PC-3 (cell line): ENCODE measurements at regions not wholly inside any gene's neighbourhood (a gene's known extent, or its start where the extent isn't known, plus 50 kb on each side); places are given as distances from the start of the nearest gene placed in this dataset.

Source experiments
- ATAC-seq: fragments of 200-7000 bp; cut with Tn5 transposase; 2 replicates; pipeline ENCODE4 v1.9.1; 2020; ENCODE audit warnings: mild to moderate bottlenecking, moderate library complexity
- BruUV-seq: library from RNA; stranded (reverse); fragments of 400-500 nt; replicated peaks from 2 replicates; lab custom pipeline; 2021; lab: Mats Ljungman, UMichigan
- CTCF ChIA-PET: fragments of 300-600 bp; sonication (Branson Sonifier 250); formaldehyde crosslinking; loops from one replicate; lab custom pipeline; 2022; ENCODE audit warnings: antibody characterized with exemption; lab: Charles Lee
- POLR2A ChIA-PET: fragments of 300-600 bp; sonication (Branson Sonifier 250); formaldehyde crosslinking; loops from one replicate; lab custom pipeline; 2022; ENCODE audit warnings: antibody characterized with exemption; ENCODE audit not compliant: unreplicated experiment; lab: Charles Lee
- DNase-seq: peaks from one replicate; pipeline ENCODE4 v3.0.0-alpha.2; 2015
- H2AFZ ChIP-seq: fragments of 300-600 bp; sonication (generic); 2 replicates; pipeline ENCODE4 v1.6.0; 2016; ENCODE audit warnings: antibody characterized with exemption, low read length
- H3F3A ChIP-seq: fragments of 300-600 bp; sonication (generic); one replicate; pipeline ENCODE4 v1.6.0; 2017; ENCODE audit warnings: antibody characterized with exemption, low read length, control low read depth, mild to moderate bottlenecking; ENCODE audit not compliant: unreplicated experiment
- H3K27ac ChIP-seq: fragments of 300-600 bp; sonication (generic); 2 replicates; pipeline ENCODE4 v1.5.1; 2016; ENCODE audit warnings: mild to moderate bottlenecking, low read length
- H3K27me3 ChIP-seq: fragments of 300-600 bp; sonication (generic); 2 replicates; pipeline ENCODE4 v1.6.1; 2016; ENCODE audit warnings: low read length, mixed read lengths
- H3K36me3 ChIP-seq: fragments of 300-600 bp; sonication (generic); 2 replicates; pipeline ENCODE4 v1.6.1; 2016; ENCODE audit warnings: low read depth, mixed run types, low read length, mixed read lengths
- H3K4me1 ChIP-seq: fragments of 300-600 bp; sonication (generic); 2 replicates; pipeline ENCODE4 v1.5.1; 2016; ENCODE audit warnings: low read length; ENCODE audit not compliant: insufficient read depth
- H3K4me2 ChIP-seq: fragments of 300-600 bp; sonication (generic); 2 replicates; pipeline ENCODE4 v1.6.0; 2016; ENCODE audit warnings: low read length
- H3K4me3 ChIP-seq: fragments of 300-600 bp; sonication (generic); 2 replicates; pipeline ENCODE4 v1.5.1; 2016; ENCODE audit warnings: mild to moderate bottlenecking, low read length, mixed read lengths
- H3K79me2 ChIP-seq: fragments of 300-600 bp; sonication (generic); 2 replicates; pipeline ENCODE4 v1.6.1; 2017; ENCODE audit warnings: low read length, mixed read lengths
- H3K9ac ChIP-seq: fragments of 300-600 bp; sonication (generic); 2 replicates; pipeline ENCODE4 v1.6.0; 2016; ENCODE audit warnings: mild to moderate bottlenecking, low read length
- H3K9me2 ChIP-seq: fragments of 300-600 bp; sonication (generic); replicated peaks from 2 replicates; pipeline ENCODE4 v1.6.1; 2016; ENCODE audit warnings: mixed run types, low read length, mixed read lengths
- H3K9me3 ChIP-seq: fragments of 300-600 bp; sonication (generic); 2 replicates; pipeline ENCODE4 v1.6.1; 2016; ENCODE audit warnings: low read length, mixed read lengths
- H4K20me1 ChIP-seq: fragments of 300-600 bp; sonication (generic); 2 replicates; pipeline ENCODE4 v1.6.1; 2016; ENCODE audit warnings: low read length, mixed read lengths
- EZH2 ChIP-seq: fragments of 300-600 bp; sonication (generic); IDR thresholded peaks from one replicate; pipeline ENCODE4 v1.6.1; 2017; ENCODE audit warnings: antibody characterized with exemption, mild to moderate bottlenecking, low read length; ENCODE audit not compliant: unreplicated experiment
- EZH2phosphoT487 ChIP-seq: fragments of 300-600 bp; sonication (generic); IDR thresholded peaks from 2 replicates; pipeline ENCODE4 v1.6.1; 2018; ENCODE audit warnings: mild to moderate bottlenecking, antibody characterized with exemption, low read length, borderline replicate concordance
- intact Hi-C: fragments of 100-400 bp; cut with micrococcal nuclease; formaldehyde crosslinking; loops from 2 replicates; pipeline ENCODE4 v1.9.0; 2023
- TF ChIP-seq, protein P1 (sequence below): fragments of 300-600 bp; sonication (generic); conservative IDR thresholded peaks from 2 replicates; pipeline ENCODE4 v1.5.1; 2017; ENCODE audit warnings: antibody characterized with exemption, low read depth, mild to moderate bottlenecking, low read length

- Histone ChIP-seq H3K4me3 (no peak overlapping the region), H3K36me3 (no peaks in the 10 kb centered on the region), H3K27ac (peak overlapping the region; percentile 39; the same call in 1 of the 2 replicates), H3K9me2 (no peaks in the 10 kb centered on the region), H3K79me2 (no peaks in the 10 kb centered on the region), H3K27me3 (no peaks in the 10 kb centered on the region), H3K9ac (no peak overlapping the region), H3K9me3 (0 out of 2 replicates have a peak, but pooled peaks cover 3% of the 10 kb centered on the region), H3F3A (no peaks in the 10 kb centered on the region), H4K20me1 (no peaks in the 10 kb centered on the region), H3K4me2 (no peak overlapping the region), H3K4me1 (peaks cover 4% of the 10 kb centered on the region; the same call in 1 of the 2 replicates), H2AFZ (no peak overlapping the region)
- intact Hi-C loops, result loop anchor here (10.0 kb wide), 1 partner anchor 144 kb away; no protein-coding TSS in a partner anchor
- no TSS peak for BruUV-seq
- CTCF ChIA-PET, result no interaction called here
- TF ChIP-seq EZH2phosphoT487 (no peak), EZH2 (no peak)
- TF ChIP-seq, protein P1, sequence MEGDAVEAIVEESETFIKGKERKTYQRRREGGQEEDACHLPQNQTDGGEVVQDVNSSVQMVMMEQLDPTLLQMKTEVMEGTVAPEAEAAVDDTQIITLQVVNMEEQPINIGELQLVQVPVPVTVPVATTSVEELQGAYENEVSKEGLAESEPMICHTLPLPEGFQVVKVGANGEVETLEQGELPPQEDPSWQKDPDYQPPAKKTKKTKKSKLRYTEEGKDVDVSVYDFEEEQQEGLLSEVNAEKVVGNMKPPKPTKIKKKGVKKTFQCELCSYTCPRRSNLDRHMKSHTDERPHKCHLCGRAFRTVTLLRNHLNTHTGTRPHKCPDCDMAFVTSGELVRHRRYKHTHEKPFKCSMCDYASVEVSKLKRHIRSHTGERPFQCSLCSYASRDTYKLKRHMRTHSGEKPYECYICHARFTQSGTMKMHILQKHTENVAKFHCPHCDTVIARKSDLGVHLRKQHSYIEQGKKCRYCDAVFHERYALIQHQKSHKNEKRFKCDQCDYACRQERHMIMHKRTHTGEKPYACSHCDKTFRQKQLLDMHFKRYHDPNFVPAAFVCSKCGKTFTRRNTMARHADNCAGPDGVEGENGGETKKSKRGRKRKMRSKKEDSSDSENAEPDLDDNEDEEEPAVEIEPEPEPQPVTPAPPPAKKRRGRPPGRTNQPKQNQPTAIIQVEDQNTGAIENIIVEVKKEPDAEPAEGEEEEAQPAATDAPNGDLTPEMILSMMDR, result no peak
- POLR2A ChIA-PET, result interaction anchor here (0.5 to 0.6 kb wide), 2 partner anchors 124 to 144 kb away, joined by 3 to 4 read pairs; no protein-coding TSS in a partner anchor
- DNase-seq (peak; percentile 64), ATAC-seq (peak; percentile 94)
These were observed 1348.0 kb downstream of the MRPL39 start for GRCh38 chr21:24259241-24259640.

- Histone ChIP-seq H4K20me1 (no peaks in the 10 kb centered on the region), H3K27me3 (no peaks in the 10 kb centered on the region), H3K27ac (no peak overlapping the region), H3F3A (no peaks in the 10 kb centered on the region), H3K4me3 (no peak overlapping the region), H3K4me1 (peaks cover 4% of the 10 kb centered on the region; the same call in 1 of the 2 replicates), H3K9ac (no peak overlapping the region), H3K79me2 (no peaks in the 10 kb centered on the region), H3K9me2 (no peaks in the 10 kb centered on the region), H2AFZ (no peak overlapping the region), H3K4me2 (no peak overlapping the region), H3K36me3 (no peaks in the 10 kb centered on the region), H3K9me3 (0 out of 2 replicates have a peak, but pooled peaks cover 4% of the 10 kb centered on the region)
- ATAC-seq (no peak), DNase-seq (no peak)
- BruUV-seq, result no TSS peak
- ChIA-PET CTCF (no interaction called here), POLR2A (no interaction called here)
- TF ChIP-seq EZH2phosphoT487 (no peak), EZH2 (no peak)
- TF ChIP-seq, protein P1, result no peak
- intact Hi-C loops, result loop anchor here (10.0 kb wide), 1 partner anchor 141 kb away; no protein-coding TSS in a partner anchor
These were observed 1351.7 kb downstream of the MRPL39 start for GRCh38 chr21:24255591-24255990.

DNA sequence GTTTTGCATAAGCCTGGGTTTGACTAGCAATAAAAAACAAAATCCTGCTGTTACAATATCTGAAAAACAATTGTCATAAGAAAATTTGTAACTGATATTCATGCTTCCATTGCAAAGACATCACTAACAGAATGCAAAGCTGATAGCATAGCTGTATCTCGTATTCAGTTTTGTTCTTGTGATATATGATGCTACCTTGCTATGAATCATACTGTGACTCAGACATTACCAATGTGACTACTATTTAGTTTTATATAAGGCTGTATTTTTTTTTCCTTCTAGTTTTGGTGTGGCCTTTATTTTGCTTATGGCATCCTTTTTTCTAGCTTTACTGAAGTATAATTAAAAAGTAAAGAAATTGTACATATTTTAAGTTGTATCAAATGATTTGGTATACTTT is 1381.8 kb downstream of the MRPL39 start:
- Histone ChIP-seq H2AFZ (no peak overlapping the region), H4K20me1 (no peaks in the 10 kb centered on the region), H3K27me3 (no peaks in the 10 kb centered on the region), H3K27ac (no peak overlapping the region), H3K4me2 (no peak overlapping the region), H3K4me3 (no peak overlapping the region), H3K79me2 (no peaks in the 10 kb centered on the region), H3K9ac (no peak overlapping the region), H3K4me1 (peaks cover 20% of the 10 kb centered on the region), H3F3A (no peaks in the 10 kb centered on the region), H3K36me3 (no peaks in the 10 kb centered on the region), H3K9me2 (no peaks in the 10 kb centered on the region), H3K9me3 (no peaks in the 10 kb centered on the region)
- peak; percentile 99 for ATAC-seq
- CTCF ChIA-PET, result no interaction called here
- TF ChIP-seq, protein P1, result no peak
- TF ChIP-seq EZH2phosphoT487 (no peak), EZH2 (no peak)
- BruUV-seq, result no TSS peak
- POLR2A ChIA-PET, result no interaction called here
- DNase-seq, result peak; percentile 80
- intact Hi-C loops, result no loop called here
